Right renal cortex interstitium (tissue), 3 donors: ENCODE measurements at regions not wholly inside any gene's neighbourhood (a gene's known extent, or its start where the extent isn't known, plus 50 kb on each side); places are given as distances from the start of the nearest gene placed in this dataset.
"Not testable (repeated sequence)": the region's sequence is repeated elsewhere in the genome, so short reads cannot be mapped to it uniquely, and the experiment has no call there.

Experiments used
- DNase-seq, 3 donors: peaks; one replicate each; pipeline ENCODE4 v3.0.0-alpha.2; 2013; ENCODE audit warnings: low read depth in 3 of 3, low spot score in 2 of 3

DNA sequence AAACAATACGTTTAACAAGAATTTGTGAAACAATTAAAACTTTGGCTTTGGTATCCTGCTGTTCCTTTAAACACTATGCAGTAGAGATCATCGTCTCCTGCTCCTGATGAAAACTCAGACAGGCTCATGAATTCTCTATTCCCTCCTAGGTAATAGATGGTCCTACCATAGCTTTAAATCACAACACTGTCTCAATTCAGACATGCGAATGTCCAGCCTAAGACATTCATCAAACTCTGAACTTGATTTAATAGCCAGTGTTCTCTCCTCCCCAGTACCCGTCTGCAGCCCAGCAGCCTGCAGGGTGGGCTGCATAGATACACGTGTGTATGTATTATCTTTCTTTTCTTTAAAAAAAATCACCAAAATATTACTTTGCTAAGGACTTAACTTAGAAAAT lies 232.8 kb downstream of the TTLL2 start:
- no peak for DNase-seq

DNA sequence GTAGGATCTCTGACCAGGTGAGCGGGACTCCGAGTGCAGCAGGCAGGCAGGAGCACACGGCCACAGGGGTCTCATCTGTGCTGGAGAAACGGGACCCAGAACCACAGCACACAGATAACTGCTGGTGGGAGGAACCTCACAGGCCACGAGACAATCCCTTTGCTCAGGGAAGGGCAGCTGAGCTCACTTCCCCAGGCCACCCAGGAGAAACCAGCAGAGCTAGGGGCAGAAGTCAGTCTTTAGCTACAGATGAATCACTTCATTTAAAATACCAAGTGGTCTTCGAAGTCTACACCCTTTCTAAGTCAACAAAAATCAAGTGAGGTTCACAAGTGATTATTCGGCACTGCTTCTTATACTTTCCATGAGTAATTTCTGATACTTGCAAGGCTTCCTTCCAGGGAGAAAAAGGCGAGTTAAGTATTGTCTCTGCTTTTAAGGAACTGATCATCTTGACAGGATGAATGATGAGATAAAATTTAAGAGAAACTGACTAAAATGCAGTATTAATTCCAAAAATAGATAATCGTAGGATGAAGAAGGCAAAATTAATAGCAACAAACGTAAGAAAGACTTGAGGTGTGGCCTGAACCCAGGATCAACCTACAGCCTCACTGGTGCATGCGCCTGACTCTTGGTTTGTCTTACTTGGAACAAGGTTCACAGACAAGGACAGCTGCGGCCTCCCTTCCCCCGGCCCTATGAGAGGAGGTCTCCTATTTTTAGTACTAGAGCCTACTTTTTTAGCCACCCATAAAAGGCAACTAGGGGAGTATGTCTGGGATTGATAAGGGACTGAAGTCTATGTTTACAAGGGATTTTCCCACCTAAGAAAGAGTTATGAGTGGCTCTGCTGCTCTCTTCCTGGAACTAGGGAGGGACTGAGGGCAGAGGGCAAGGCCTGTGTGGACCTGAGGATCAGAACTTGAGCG lies 233.6 kb downstream of the TTLL2 start:
- DNase-seq, result no peak

GRCh38 chr6:167559675-167560479 lies 235.0 kb downstream of the TTLL2 start:
- no peak for DNase-seq

- no peak for DNase-seq
Measured at GRCh38 chr6:167560673-167561569, 236.0 kb downstream of the TTLL2 start.

DNA sequence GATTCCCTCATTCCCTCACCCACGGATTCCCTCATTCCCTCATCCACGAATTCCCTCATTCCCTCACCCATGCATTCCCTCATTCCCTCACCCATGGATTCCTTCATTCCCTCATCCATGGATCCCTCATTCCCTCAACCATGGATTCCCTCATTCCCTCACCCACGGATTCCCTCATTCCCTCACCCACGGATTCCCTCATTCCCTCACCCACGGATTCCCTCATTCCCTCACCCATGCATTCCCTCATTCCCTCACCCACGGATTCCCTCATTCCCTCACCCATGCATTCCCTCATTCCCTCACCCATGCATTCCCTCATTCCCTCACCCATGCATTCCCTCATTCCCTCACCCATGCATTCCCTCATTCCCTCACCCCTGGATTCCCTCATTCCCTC lies 238.0 kb downstream of the TTLL2 start:
- not testable (repeated sequence) for DNase-seq

GRCh38 chr6:167564416-167565250 lies 239.7 kb downstream of the TTLL2 start:
- DNase-seq, result no peak

DNA sequence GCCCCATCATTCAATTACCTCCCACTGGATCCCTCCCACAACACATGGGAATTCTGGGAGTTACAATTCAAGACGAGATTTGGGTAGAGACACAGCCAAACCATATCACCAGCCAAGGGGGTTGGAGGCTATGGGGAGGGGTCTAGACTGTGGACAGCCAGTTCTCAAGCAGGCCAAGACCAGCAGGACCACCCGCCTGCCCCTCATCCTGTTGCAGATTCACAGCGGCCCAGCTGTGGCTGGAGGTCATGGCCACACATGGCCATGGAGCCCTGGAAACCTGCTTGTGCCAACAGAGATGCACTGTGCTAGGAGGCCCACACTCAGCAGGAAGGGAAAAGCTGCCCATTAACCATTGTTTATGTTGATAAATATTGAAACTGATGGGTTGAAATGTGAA lies 240.5 kb downstream of the TTLL2 start:
- DNase-seq, result no peak

GRCh38 chr6:167565884-167566599 lies 241.2 kb downstream of the TTLL2 start:
- no peak for DNase-seq

DNA sequence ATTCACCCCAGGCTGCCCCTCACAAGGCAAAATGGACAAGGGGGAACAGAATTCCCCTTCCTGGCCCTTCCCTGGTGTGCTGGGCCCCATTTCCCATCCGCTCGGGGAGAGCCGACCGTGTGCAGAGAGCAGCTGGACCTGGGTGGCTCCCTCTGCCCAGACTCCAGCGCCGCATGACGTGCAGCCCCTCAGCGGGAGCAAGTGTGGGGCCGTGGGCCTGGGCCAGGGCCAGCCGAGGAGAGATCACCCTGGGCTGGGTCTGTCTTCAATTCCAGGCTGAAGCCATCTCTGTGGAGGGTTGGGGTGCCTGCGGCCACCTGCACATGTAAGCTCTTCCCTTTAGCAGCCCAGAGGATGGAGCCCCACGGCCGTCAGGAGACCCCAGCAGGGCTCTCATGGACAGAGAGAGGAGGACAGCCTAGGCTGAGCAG lies 241.8 kb downstream of the TTLL2 start:
- DNase-seq, result no peak

DNA sequence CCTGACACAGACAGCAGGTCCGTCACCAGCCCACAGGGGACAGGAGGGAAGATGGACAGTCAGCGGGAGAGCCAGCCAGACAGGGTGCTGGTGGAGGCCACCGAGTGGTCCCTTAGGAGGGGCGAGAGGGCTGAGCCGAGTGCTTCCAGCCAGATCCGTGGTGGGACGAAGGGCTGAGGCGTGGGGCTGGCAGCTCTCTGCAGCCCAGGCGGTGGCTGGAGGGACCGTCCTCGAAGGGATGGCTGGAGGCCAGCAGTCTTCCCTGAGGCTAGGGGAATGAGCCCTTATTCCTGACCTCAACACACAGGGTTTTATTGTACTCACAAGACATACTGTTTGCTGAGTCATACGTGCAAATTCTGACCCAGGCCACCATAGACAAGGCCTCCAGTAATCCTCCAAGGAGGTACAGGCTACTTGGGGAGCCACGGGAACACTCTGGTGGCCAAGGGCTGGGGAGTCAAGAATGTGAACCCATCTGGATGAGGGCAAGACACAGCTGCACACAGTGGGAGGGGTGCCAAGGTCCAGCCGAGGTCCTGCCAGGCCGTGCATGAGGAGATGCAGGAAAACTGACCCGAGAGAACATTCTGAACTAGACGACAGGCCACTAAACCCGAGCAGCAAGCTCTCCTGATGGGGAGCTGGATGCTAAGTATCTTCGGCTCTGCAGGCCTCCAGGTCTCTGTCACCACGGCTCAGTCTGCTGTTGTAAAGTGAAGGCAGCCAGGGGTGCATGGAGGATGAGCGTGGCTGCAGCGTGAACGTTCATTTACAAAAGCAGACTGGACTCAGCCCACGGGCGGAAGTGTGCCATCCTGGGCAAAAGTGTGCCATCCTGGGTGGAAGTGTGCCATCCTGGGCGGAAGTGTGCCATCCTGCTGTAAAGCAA lies 242.5 kb downstream of the TTLL2 start:
- DNase-seq, result no peak

DNA sequence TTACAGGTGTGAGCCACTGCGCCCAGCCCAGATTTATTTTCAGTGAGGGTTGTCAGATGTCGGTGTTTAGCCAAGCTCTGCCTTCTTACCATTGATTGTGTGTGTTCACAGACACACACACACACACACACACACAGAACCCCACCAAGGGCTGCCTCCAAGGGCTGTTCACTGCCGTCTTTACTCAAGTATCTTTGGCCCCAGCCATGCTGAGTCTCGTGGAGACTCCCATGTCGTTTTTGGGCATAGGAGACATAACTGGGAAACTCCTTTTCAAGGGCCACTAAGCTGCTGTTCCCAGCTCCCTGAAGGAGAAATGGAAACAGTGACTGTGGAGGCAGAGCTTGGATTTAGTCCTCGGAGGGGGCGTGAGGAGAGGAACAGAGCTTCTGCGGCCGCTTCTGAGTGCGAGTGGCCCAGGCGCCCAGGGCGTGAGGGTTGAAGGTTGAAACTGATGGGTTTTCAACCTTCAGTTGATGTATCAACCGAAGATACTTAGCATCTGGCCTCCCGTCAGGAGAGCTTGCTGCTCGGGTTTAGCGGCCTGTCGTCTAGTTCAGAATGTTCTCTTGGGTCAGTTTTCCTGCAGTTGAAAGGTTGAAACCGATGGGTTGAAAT lies 243.6 kb downstream of the TTLL2 start:
- no peak for DNase-seq

DNA sequence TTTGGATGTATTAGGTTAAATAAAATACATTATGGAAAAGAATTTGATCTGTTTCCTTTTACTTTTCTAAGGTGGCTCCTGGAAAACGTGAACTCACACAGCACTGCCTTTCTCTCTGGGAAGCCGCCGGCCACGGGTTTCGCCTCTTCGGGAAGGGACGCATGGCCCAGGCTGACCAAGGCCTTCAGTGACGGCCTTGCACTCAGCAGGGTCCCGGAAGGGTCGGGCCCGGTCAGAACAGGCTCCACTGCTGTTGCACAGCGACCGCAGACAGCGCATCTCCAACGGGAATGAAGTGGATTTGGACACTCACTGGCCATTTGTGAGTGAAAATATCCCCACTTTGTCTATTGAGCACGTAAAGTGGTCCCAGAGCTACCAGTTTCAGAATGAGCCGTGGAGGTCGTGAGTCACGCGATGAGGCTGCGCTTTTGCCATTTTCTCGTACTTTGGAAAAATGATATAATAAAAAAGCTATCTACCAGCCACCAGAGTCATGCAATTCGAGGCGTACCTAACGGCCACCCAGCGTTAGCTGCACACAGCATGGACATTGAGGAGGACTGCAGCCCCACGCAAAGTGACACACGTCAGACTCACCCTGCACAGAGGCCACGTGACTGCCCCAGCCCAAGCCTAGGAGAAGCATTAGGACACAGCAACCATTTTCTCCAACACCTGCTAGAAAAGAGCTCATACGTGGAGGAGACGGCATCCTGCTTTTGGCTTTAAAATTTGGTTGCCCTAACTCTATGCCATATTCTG lies 244.3 kb downstream of the TTLL2 start:
- no peak for DNase-seq

DNA sequence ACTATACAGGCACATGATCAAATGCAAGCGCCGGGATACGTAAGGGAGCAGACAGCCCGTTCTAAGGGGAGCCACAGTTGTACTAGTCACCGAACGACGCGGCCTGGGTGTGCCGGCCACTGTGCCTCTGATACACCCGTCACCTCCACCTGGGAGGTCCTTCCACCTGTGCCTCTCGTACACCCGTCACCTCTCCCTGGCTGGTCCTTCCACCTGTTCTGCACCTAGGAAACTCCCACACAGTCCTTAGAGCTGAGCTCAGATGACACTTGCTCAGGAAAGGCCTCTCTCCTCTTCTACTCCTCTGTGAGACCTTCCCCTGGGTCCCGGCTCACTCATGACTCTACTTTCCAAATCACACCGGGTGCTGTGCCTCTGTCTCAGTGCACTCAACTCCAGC lies 245.0 kb downstream of the TTLL2 start:
- DNase-seq, result no peak

- DNase-seq, result no peak
Measured at GRCh38 chr6:167570460-167571400, 245.8 kb downstream of the TTLL2 start.

DNA sequence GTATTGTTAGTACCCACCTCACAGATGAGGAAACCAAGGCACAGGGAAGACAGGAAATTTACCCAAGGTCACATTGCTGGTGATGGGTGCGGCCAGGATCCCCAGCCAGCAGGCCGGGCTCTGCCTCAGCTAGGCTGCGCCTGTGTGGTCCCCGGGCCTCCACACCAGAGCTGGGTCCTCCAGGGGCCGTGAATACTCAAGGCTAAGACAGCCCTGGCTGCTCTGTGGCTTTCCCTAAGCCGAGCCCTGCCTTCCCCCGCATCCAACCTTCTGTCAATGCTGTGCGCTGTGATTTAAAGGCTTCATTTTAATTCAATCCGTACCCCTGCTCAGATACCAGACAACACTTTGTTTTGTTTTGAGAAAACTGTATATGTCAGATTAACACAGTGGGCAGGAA lies 246.7 kb downstream of the TTLL2 start:
- no peak for DNase-seq

GRCh38 chr6:167572106-167572505 lies 247.2 kb downstream of the TTLL2 start:
- DNase-seq, result no peak
